Nephron (organoid): ENCODE measurements at regions not wholly inside any gene's neighbourhood (a gene's known extent, or its start where the extent isn't known, plus 50 kb on each side); places are given as distances from the start of the nearest gene placed in this dataset.

Source experiments
- H3K27ac Mint-ChIP-seq, 3 experiments: 2 replicates each; pipeline ENCODE4 v1.8.0; 2020; ENCODE audit warnings: mixed read lengths in 3 of 3, mild to moderate bottlenecking in 2 of 3, moderate library complexity in 1 of 3
- H3K27me3 Mint-ChIP-seq: 2 replicates; pipeline ENCODE4 v1.8.0; 2021; ENCODE audit warnings: low read depth, mild to moderate bottlenecking, moderate library complexity, mixed read lengths
- H3K36me3 Mint-ChIP-seq: 2 replicates; pipeline ENCODE4 v1.8.0; 2020; ENCODE audit warnings: low read depth, mixed read lengths
- H3K4me1 Mint-ChIP-seq: 2 replicates; pipeline ENCODE4 v1.8.0; 2020; ENCODE audit warnings: mixed read lengths
- H3K4me3 Mint-ChIP-seq, 3 experiments: 2 replicates each; pipeline ENCODE4 v1.8.0; 2020; ENCODE audit warnings: mild to moderate bottlenecking in 3 of 3, mixed read lengths in 3 of 3, moderate library complexity in 2 of 3
- H3K9me3 Mint-ChIP-seq: 2 replicates; pipeline ENCODE4 v1.8.0; 2020; ENCODE audit warnings: mixed read lengths
- TF ChIP-seq, protein P1 (sequence below), 3 experiments: fragments of 200-600 bp; sonication (generic); IDR thresholded peaks; one replicate each; pipeline ENCODE4 v1.5.0; 2021; ENCODE audit warnings: antibody characterized with exemption in 3 of 3; ENCODE audit not compliant: unreplicated experiment in 3 of 3

DNA sequence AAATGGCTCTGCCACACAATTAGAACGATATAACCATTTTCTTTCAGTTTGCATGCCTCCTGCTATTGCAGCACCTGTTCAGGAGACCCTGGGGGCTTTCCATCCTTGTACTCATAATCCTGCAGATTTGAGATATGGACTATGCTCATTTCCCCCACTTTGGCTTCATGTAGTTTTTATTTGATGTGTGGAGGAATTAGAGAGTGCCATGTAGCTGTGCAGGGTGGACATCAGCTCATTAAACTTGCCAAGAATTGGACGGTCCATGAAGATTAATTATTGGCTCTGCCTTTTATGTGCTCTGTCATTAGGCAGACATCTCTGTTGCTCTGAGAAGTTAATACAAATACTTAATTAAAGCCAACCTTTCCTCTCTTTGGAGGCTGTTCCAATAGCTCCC is 66.2 kb upstream of the CD83 start:
- no peaks in the 10 kb centered on the region for H3K9me3 Mint-ChIP-seq
- no peaks in the 10 kb centered on the region for H3K4me1 Mint-ChIP-seq
- TF ChIP-seq, protein P1, sequence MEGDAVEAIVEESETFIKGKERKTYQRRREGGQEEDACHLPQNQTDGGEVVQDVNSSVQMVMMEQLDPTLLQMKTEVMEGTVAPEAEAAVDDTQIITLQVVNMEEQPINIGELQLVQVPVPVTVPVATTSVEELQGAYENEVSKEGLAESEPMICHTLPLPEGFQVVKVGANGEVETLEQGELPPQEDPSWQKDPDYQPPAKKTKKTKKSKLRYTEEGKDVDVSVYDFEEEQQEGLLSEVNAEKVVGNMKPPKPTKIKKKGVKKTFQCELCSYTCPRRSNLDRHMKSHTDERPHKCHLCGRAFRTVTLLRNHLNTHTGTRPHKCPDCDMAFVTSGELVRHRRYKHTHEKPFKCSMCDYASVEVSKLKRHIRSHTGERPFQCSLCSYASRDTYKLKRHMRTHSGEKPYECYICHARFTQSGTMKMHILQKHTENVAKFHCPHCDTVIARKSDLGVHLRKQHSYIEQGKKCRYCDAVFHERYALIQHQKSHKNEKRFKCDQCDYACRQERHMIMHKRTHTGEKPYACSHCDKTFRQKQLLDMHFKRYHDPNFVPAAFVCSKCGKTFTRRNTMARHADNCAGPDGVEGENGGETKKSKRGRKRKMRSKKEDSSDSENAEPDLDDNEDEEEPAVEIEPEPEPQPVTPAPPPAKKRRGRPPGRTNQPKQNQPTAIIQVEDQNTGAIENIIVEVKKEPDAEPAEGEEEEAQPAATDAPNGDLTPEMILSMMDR (IDR thresholded peaks at IDR 0.05; ENCODE audit: unreplicated experiment in 3 of 3), result no peak
- H3K4me3 Mint-ChIP-seq, result no peak overlapping the region
- peaks cover 25% of the 10 kb centered on the region for H3K27me3 Mint-ChIP-seq
- no peak overlapping the region for H3K27ac Mint-ChIP-seq
- no peaks in the 10 kb centered on the region for H3K36me3 Mint-ChIP-seq

DNA sequence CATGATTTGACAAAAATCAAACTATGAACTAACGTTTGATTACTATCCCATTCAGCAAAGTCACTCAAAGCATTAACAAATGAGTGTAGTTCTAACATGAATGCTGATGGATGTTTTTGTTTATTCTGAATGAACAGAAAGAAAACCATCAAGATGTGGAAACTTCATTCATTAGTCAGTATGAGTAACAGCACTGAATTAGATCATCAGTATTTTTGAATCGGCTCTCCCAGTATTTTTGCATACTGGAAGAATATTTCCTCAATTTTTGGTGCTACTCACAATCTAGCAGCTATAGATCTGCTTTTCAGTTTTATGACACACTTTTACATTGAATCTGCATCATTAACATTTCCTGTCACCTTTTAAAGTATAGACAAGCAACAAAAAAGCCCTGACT is 63.8 kb upstream of the CD83 start:
- Mint-ChIP-seq H3K9me3 (no peaks in the 10 kb centered on the region), H3K36me3 (no peaks in the 10 kb centered on the region), H3K4me1 (peaks cover 9% of the 10 kb centered on the region), H3K27ac (no peak overlapping the region), H3K27me3 (peaks cover 18% of the 10 kb centered on the region), H3K4me3 (no peak overlapping the region)
- TF ChIP-seq, protein P1 (IDR thresholded peaks at IDR 0.05; ENCODE audit: unreplicated experiment in 3 of 3), result no peak

DNA sequence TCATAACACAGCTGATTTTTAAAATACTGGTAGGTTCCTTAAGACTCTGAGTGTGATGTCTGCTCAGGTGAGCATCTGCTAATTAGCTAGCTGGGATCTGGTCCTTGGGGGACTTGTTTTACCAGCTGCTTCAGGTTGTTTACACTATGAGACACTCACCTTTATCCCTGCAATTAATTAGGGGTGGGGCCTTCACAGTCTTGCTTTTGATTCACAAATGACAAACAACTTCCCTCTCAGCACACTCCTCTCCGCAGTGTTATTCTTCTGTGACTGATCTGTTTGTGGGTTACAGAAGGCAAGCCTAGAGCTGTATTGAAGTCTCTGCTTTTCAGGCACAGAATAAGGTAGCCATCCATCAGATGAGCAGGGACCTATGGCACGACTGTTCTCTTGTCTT is 62.0 kb upstream of the CD83 start:
- H3K9me3 Mint-ChIP-seq, result no peaks in the 10 kb centered on the region
- TF ChIP-seq, protein P1 (IDR thresholded peaks at IDR 0.05; ENCODE audit: unreplicated experiment in 3 of 3), result no peak
- H3K36me3 Mint-ChIP-seq, result no peaks in the 10 kb centered on the region
- no peak overlapping the region for H3K4me3 Mint-ChIP-seq
- H3K4me1 Mint-ChIP-seq, result peaks cover 9% of the 10 kb centered on the region
- peaks cover 17% of the 10 kb centered on the region for H3K27me3 Mint-ChIP-seq
- H3K27ac Mint-ChIP-seq, result no peak overlapping the region

DNA sequence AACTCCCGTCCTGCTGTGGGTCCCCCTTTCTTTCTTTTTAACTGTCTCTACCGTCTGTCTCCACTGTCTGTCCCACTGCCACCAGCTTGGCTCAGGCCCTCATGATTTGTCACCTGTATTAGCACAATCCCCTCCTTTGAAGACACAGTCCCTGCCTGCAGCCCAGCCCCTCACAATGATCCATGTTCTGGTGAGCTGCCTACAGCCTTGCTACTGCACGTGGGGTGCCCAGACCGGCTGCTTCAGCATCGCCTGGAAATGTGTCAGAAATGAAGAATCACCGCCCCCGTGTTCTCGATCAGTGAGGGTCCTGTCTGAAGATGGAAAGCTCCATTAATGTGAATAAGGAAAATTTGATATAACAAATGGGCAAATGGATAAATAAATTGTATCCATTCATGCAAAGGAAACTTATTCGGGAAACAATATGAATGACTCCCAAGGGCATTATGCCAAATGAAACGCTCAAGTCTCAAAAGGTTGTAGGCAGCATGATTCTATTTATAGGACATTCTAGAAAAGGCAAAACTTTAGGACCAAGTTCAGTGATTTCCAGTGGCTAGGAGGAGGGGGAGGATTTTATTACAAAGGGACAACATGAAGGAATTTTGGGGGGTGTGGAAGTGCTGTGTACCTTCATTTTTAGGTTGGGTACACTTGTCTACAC is 59.4 kb upstream of the CD83 start:
- no peak overlapping the region for H3K27ac Mint-ChIP-seq
- H3K36me3 Mint-ChIP-seq, result no peaks in the 10 kb centered on the region
- H3K4me1 Mint-ChIP-seq, result peaks cover 9% of the 10 kb centered on the region
- H3K4me3 Mint-ChIP-seq, result no peak overlapping the region
- H3K27me3 Mint-ChIP-seq, result peaks cover 10% of the 10 kb centered on the region
- TF ChIP-seq, protein P1 (IDR thresholded peaks at IDR 0.05; ENCODE audit: unreplicated experiment in 3 of 3), result no peak
- peaks cover 10% of the 10 kb centered on the region for H3K9me3 Mint-ChIP-seq

DNA sequence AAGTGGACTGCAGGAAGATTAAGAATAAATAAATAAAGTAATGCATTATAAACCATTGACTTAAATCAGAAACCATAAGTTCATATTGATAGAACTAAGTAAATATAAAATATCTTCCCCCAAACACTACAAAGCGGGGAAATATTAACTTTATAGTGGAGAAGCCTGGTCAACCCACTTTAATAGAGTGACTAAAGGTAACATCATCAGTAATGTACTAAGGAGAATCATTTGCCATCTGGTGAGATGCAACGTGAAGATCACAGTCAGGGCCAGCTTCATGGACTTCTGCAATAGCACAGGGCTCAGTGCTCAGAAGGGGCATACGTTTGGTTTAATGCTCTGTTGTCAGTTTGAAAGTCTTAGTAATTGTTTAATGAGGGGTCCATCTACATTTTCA is 58.8 kb upstream of the CD83 start:
- Mint-ChIP-seq H3K9me3 (peaks cover 10% of the 10 kb centered on the region), H3K4me3 (no peak overlapping the region), H3K27ac (no peak overlapping the region), H3K4me1 (peaks cover 9% of the 10 kb centered on the region), H3K27me3 (peaks cover 10% of the 10 kb centered on the region), H3K36me3 (no peaks in the 10 kb centered on the region)
- TF ChIP-seq, protein P1 (IDR thresholded peaks at IDR 0.05; ENCODE audit: unreplicated experiment in 3 of 3), result no peak

DNA sequence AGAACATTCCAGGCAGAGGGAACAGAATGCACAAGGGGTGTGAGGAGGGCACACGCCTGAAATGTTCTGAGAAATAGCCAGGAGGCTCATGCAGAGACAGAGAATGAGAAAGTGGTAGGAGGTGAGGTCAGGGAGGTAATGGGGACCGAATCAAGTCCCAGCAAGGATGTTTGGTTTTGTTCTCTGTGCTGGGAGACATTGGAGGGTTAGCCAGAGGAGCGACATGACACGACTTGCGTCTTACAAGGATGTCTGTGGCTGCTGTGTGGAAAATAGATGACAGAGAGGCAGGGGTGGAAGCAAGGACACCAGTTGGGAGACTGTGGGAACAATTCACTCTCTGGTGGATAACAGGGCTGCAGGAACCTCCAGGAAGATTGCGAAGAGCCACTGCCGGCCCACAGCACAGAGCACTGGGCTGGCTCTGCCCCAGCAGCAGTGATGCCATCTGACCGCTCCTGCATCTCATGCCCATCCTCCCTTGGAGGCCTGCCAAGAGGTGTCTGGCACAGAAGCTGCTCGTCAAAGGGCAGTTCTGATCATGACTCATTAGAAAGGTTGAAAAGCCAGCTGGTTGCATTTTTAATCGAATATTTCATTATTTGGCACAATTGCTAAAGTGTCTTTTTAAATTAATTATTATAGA is 57.7 kb upstream of the CD83 start:
- Mint-ChIP-seq H3K4me1 (peaks cover 9% of the 10 kb centered on the region), H3K27me3 (peaks cover 10% of the 10 kb centered on the region), H3K4me3 (no peak overlapping the region), H3K9me3 (peaks cover 10% of the 10 kb centered on the region), H3K36me3 (no peaks in the 10 kb centered on the region), H3K27ac (no peak overlapping the region)
- TF ChIP-seq, protein P1 (IDR thresholded peaks at IDR 0.05; ENCODE audit: unreplicated experiment in 3 of 3), result no peak
